ENCODE measurements at regions not wholly inside any gene's neighbourhood (a gene's known extent, or its start where the extent isn't known, plus 50 kb on each side); places are given as distances from the start of the nearest gene placed in this dataset.

DNA sequence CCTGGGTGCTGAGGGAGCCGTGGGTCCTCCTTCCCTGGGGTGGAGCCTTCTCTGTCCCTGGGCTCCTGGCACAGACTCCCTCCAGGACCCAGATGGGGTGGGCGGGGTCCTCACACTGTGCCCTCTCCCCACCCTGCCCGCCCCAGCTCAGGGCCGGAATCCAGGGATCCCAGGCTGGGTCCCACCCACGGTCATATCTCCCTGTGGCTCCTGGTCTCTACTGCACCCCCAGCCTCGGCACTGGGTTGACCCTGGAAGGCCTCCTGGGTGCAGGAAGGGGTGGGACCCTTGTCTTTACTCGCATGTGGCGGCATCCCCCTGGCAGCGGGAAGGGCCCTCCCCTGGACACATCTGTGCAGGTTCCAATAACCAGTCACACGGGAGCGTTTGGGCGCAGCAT lies 75.8 kb upstream of the EIF5 start:
- TF ChIP-seq, protein P1, sequence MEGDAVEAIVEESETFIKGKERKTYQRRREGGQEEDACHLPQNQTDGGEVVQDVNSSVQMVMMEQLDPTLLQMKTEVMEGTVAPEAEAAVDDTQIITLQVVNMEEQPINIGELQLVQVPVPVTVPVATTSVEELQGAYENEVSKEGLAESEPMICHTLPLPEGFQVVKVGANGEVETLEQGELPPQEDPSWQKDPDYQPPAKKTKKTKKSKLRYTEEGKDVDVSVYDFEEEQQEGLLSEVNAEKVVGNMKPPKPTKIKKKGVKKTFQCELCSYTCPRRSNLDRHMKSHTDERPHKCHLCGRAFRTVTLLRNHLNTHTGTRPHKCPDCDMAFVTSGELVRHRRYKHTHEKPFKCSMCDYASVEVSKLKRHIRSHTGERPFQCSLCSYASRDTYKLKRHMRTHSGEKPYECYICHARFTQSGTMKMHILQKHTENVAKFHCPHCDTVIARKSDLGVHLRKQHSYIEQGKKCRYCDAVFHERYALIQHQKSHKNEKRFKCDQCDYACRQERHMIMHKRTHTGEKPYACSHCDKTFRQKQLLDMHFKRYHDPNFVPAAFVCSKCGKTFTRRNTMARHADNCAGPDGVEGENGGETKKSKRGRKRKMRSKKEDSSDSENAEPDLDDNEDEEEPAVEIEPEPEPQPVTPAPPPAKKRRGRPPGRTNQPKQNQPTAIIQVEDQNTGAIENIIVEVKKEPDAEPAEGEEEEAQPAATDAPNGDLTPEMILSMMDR (IDR thresholded peaks at IDR 0.05), result no peak
- TF ChIP-seq ZFX (IDR thresholded peaks at IDR 0.05; ENCODE audit: borderline replicate concordance), result no peak
- H3K27ac ChIP-seq, result no peak overlapping the region

DNA sequence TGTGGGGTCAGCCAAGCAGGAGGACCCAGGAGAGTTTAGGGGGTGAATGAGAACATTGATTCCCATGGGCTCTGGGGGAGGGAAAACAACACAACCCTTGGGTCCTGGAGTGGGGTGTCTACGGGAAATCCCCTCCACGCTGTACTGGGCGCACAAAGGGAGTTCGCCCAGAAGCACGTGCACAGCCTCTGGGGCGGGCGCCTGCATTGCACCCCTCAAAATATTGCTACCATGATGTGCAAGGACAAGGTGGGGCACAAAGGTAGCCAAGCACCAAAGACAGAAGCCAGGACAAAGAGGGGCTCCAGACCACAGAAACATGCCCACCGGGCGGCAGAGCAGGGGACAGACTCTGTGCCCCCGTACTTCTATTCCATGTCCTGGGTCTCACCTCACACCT lies 74.9 kb upstream of the EIF5 start:
- TF ChIP-seq, protein P1 (IDR thresholded peaks at IDR 0.05), result no peak
- no peak for TF ChIP-seq ZFX (IDR thresholded peaks at IDR 0.05; ENCODE audit: borderline replicate concordance)

DNA sequence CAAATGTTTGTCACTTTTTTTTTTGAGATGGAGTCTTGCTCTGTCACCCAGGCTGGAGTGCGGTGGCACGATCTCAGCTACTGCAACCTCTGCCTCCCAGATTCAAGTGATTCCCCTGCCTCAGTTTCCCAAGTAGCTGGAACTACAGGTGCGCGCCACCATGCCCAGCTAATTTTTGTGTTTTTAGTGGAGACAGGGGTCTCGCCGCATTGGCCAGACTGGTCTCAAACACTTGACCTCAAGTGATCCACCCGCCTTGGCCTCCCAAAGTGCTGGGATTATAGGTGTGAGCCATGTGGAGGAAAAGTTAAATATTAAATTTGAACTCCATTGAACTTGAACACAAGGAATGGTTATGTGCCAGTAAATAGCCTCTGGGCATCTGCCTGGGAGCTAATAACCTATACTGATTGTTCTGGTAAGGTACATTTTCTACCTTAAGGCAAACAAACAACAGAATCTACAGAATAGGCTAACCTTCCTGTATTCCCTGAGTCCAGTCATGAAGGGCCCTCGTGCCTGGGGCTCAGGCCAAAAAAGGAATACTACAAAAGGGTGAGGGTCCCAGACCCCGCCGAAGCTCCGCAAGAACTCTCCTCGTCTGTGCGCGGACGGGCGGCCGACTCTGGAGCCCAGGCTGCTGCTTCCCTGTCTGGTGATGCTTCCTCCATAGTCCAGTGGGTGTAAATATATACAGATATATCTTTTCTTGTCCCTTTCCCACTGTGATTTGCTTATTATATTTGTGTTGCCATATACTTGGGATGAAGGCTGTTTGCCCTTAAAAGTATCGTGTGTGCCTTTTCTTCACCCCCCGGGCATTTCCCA lies 74.0 kb upstream of the EIF5 start:
- TF ChIP-seq, protein P1 (IDR thresholded peaks at IDR 0.05), result no peak
- TF ChIP-seq ZFX (IDR thresholded peaks at IDR 0.05; ENCODE audit: borderline replicate concordance), result no peak

More for the DNA sequence above, 74.9 kb upstream of the EIF5 start:
- H3K27ac ChIP-seq, result peak overlapping the region; percentile 79; the same call in 1 of the 2 replicates

DNA sequence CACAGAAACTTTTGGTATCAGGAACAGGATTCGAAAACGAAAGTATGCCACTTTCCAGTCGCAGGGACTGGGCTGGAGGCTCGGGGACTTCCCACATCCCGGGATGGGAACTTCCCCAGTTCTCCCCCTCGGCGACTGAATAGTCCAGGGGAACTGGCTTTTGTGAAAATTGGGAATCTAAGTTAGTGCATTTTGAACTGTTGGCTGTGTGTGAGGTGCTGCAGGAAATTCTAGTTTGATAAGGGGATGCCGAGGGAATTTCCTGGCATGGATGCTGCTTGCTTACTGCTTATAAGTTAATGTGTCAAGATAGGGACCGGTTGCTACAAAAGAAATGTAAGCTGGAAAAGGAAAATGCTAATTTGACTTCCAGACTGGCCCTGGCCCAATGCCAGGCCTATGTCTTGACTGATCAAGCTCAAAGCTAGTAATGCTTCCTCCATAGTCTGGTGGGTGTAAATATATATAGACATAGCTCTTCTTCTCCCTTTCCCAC lies 73.4 kb upstream of the EIF5 start:
- TF ChIP-seq, protein P1 (IDR thresholded peaks at IDR 0.05), result no peak
- no peak for TF ChIP-seq ZFX (IDR thresholded peaks at IDR 0.05; ENCODE audit: borderline replicate concordance)
- H3K27ac ChIP-seq, result peak overlapping the region; percentile 79

More for the DNA sequence above, 74.0 kb upstream of the EIF5 start:
- peak overlapping the region; percentile 79 for H3K27ac ChIP-seq

DNA sequence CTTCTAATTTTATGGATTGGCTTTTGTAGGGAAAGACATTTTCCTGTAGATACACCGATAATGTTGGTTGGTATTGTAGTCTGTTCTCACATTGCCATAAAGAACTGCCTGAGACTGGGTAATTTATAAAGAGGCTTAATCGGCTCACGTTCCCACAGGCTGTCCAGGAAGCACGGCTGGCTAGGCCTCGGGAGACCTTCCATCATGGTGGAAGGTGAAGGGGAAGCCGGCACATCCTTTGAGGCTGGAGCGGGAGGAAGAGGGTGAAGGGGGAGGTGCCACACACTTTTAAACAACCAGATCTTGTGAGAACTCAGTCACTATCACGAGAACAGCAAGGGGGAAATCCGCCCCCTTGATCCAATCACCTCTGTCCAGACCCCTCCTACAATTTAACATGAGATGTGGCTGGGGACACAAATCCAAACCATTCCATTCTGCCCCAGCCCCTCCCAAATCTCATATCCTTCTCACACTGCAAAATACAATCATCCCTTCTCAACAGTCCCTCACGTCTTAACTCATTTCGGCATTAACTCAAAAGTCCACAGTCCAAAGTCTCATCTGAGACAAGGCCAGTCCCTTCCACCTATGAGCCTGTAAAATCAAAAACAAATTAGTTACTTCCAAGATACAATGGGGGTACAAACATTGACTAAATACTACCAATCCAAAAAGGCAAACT lies 66.7 kb upstream of the EIF5 start:
- no peak for TF ChIP-seq ZFX (IDR thresholded peaks at IDR 0.05; ENCODE audit: borderline replicate concordance)
- TF ChIP-seq, protein P1 (IDR thresholded peaks at IDR 0.05), result no peak
- no peak overlapping the region for H3K27ac ChIP-seq

DNA sequence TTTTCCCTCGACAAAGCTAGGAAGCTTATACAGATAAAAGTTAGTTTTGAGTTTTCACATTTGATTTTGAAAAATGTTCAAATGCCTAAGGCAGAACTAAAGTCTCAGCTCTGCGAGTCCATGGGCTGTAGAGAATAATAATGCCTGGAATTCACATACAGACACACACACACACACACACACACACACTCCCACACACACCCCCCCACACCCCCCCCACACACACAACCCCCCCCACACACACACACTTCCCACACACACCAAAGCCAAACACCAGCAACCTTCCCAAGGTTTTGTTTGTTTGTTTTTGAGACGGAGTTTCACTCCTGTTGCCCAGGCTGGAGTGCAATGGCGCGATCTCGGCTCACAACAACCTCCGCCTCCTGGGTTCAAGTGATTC lies 62.8 kb upstream of the EIF5 start:
- no peak for TF ChIP-seq ZFX (IDR thresholded peaks at IDR 0.05; ENCODE audit: borderline replicate concordance)
- TF ChIP-seq, protein P1 (IDR thresholded peaks at IDR 0.05), result no peak
- no peak overlapping the region for H3K27ac ChIP-seq
